Esophagus muscularis mucosa (tissue), 4 donors: ENCODE measurements at regions not wholly inside any gene's neighbourhood (a gene's known extent, or its start where the extent isn't known, plus 50 kb on each side); places are given as distances from the start of the nearest gene placed in this dataset.

Experiments
- DNase-seq: peaks from one replicate; pipeline ENCODE4 v3.0.0-alpha.2; 2017; ENCODE audit errors: extremely low spot score
- H3K27ac ChIP-seq, 4 donors: fragments of 200-600 bp; sonication (generic); replicated peaks in 1 of 4; 1 replicate in 3 of 4; 2 replicates in 1 of 4; pipeline ENCODE4 v1.5.1; 2016 to 2019; ENCODE audit warnings: mild to moderate bottlenecking in 1 of 4
- H3K27me3 ChIP-seq, 4 donors: fragments of 200-600 bp; sonication (generic); one replicate each; pipeline versions ENCODE4 v1.5.1 to v1.6.0; 2016 to 2019
- H3K36me3 ChIP-seq, 4 donors: fragments of 200-600 bp; sonication (generic); one replicate each; pipeline ENCODE4 v1.5.1; 2016 to 2019
- H3K4me1 ChIP-seq, 4 donors: fragments of 200-600 bp; sonication (generic); one replicate each; pipeline ENCODE4 v1.5.1; 2016 to 2019
- H3K4me3 ChIP-seq, 4 donors: fragments of 200-600 bp; sonication (generic); 1 replicate in 2 of 4; 2 replicates in 2 of 4; pipeline ENCODE4 v1.5.1; 2016 to 2019; ENCODE audit warnings: mild to moderate bottlenecking in 4 of 4, moderate library complexity in 1 of 4
- H3K9me3 ChIP-seq, 4 donors: fragments of 200-600 bp; sonication (generic); 1 replicate in 3 of 4; 2 replicates in 1 of 4; pipeline ENCODE4 v1.5.1; 2016 to 2019
- CTCF ChIP-seq, 3 experiments: fragments of 200-600 bp in 2 of 3; fragments of 450-650 bp in 1 of 3; sonication (generic) in 2 of 3; IDR thresholded peaks; one replicate each; pipeline ENCODE4 v1.5.1; 2017 to 2019; ENCODE audit warnings: antibody characterized with exemption in 3 of 3, mild to moderate bottlenecking in 2 of 3, moderate library complexity in 1 of 3
- EP300 ChIP-seq: sonication (generic); formaldehyde crosslinking; IDR thresholded peaks from one replicate; pipeline ENCODE4 v1.6.1; 2017; ENCODE audit warnings: antibody characterized with exemption
- POLR2A ChIP-seq: fragments of 450-650 bp; IDR thresholded peaks from one replicate; pipeline ENCODE4 v1.6.1; 2017; ENCODE audit warnings: antibody characterized with exemption, moderate library complexity, mild to moderate bottlenecking, low read depth
- POLR2AphosphoS5 ChIP-seq, 2 donors: sonication (generic); formaldehyde crosslinking; IDR thresholded peaks; one replicate each; pipeline ENCODE4 v1.6.1; 2017; ENCODE audit warnings: antibody characterized with exemption in 2 of 2
- WGBS: methylation state at CpG from one replicate; pipeline ENCODE4 v1.1.5; 2018; 5-methylcytosine and 5-hydroxymethylcytosine counted together
- intact Hi-C: fragments of 100-400 bp; cut with DNase I; formaldehyde crosslinking; loops from one replicate; pipeline ENCODE4 v1.15.1; 2023

- no peak overlapping the region for H3K4me3 ChIP-seq
- H3K9me3 ChIP-seq, result peaks cover 0 to 3% (median 0%) of the 10 kb centered on the region in 4 donors
- peaks cover 0 to 8% (median 0%) of the 10 kb centered on the region in 4 donors for H3K4me1 ChIP-seq
- WGBS, result 79% methylated on average over 4 of the region's 4 CpGs
- H3K27me3 ChIP-seq, result no peaks in the 10 kb centered on the region
- no peak for DNase-seq
- H3K36me3 ChIP-seq, result no peaks in the 10 kb centered on the region
- intact Hi-C loops, result no loop called here
- TF ChIP-seq POLR2A, result no peak
- no peak overlapping the region for H3K27ac ChIP-seq
Observed at GRCh38 chr12:97616946-97617345, 154.3 kb downstream of the RMST start.

- TF ChIP-seq POLR2AphosphoS5 (IDR thresholded peaks at IDR 0.05), result no peak
- TF ChIP-seq CTCF (IDR thresholded peaks at IDR 0.05), result no peak
- no peak for TF ChIP-seq POLR2A
- TF ChIP-seq EP300, result no peak
- no peak for DNase-seq
- no peaks in the 10 kb centered on the region for H3K36me3 ChIP-seq
- no peak overlapping the region for H3K4me3 ChIP-seq
- no peaks in the 10 kb centered on the region for H3K9me3 ChIP-seq
- intact Hi-C loops, result no loop called here
- H3K27ac ChIP-seq, result no peak overlapping the region
- H3K4me1 ChIP-seq, result peaks cover 0 to 12% (median 3%) of the 10 kb centered on the region in 4 donors
- no peaks in the 10 kb centered on the region for H3K27me3 ChIP-seq
Observed at GRCh38 chr12:97628962-97629361, 166.4 kb downstream of the RMST start.

GRCh38 chr12:97629382-97629781 is 166.8 kb downstream of the RMST start:
- H3K27ac ChIP-seq, result no peak overlapping the region
- intact Hi-C loops, result no loop called here
- DNase-seq, result no peak
- no peak overlapping the region for H3K4me3 ChIP-seq
- no peaks in the 10 kb centered on the region for H3K27me3 ChIP-seq
- no peak for TF ChIP-seq CTCF (IDR thresholded peaks at IDR 0.05)
- no peak for TF ChIP-seq POLR2AphosphoS5 (IDR thresholded peaks at IDR 0.05)
- no peak for TF ChIP-seq EP300
- no peak for TF ChIP-seq POLR2A
- H3K4me1 ChIP-seq, result peaks cover 0 to 12% (median 3%) of the 10 kb centered on the region in 4 donors
- H3K36me3 ChIP-seq, result no peaks in the 10 kb centered on the region
- H3K9me3 ChIP-seq, result no peaks in the 10 kb centered on the region

GRCh38 chr12:97630356-97630755 is 167.8 kb downstream of the RMST start:
- WGBS, result 84% methylated on average over 2 of the region's 2 CpGs
- intact Hi-C loops, result no loop called here

GRCh38 chr12:97630875-97631274 is 168.3 kb downstream of the RMST start:
- no peak overlapping the region for H3K27ac ChIP-seq
- WGBS, result 37% methylated on average over 4 of the region's 4 CpGs
- peaks cover 0 to 12% (median 3%) of the 10 kb centered on the region in 4 donors for H3K4me1 ChIP-seq
- H3K27me3 ChIP-seq, result no peaks in the 10 kb centered on the region
- H3K36me3 ChIP-seq, result no peaks in the 10 kb centered on the region
- no peak for TF ChIP-seq POLR2A
- TF ChIP-seq EP300, result no peak
- no peak for TF ChIP-seq POLR2AphosphoS5 (IDR thresholded peaks at IDR 0.05)
- TF ChIP-seq CTCF (IDR thresholded peaks at IDR 0.05), result no peak
- no peaks in the 10 kb centered on the region for H3K9me3 ChIP-seq
- no peak overlapping the region for H3K4me3 ChIP-seq
- DNase-seq, result no peak
- intact Hi-C loops, result no loop called here

More at GRCh38 chr12:97630356-97630755, 167.8 kb downstream of the RMST start:
- TF ChIP-seq POLR2A, result no peak
- TF ChIP-seq POLR2AphosphoS5 (IDR thresholded peaks at IDR 0.05), result no peak
- TF ChIP-seq EP300, result no peak
- TF ChIP-seq CTCF (IDR thresholded peaks at IDR 0.05), result no peak
- Histone ChIP-seq H3K9me3 (no peaks in the 10 kb centered on the region), H3K4me3 (no peak overlapping the region), H3K27ac (no peak overlapping the region), H3K4me1 (peaks cover 0 to 12% (median 3%) of the 10 kb centered on the region in 4 donors), H3K27me3 (no peaks in the 10 kb centered on the region), H3K36me3 (no peaks in the 10 kb centered on the region)
- DNase-seq, result no peak
